22Rv1 (cell line): ENCODE measurements at regions not wholly inside any gene's neighbourhood (a gene's known extent, or its start where the extent isn't known, plus 50 kb on each side); places are given as distances from the start of the nearest gene placed in this dataset.

ENCODE experiments used
- ZFX ChIP-seq: fragments of 450-650 bp; IDR thresholded peaks from 2 replicates; pipeline ENCODE4 v1.6.1; 2017; ENCODE audit warnings: antibody characterized with exemption, borderline replicate concordance
- TF ChIP-seq, protein P1 (sequence below): fragments of 450-650 bp; IDR thresholded peaks from 2 replicates; pipeline ENCODE4 v1.5.1; 2017; ENCODE audit warnings: mild to moderate bottlenecking

DNA sequence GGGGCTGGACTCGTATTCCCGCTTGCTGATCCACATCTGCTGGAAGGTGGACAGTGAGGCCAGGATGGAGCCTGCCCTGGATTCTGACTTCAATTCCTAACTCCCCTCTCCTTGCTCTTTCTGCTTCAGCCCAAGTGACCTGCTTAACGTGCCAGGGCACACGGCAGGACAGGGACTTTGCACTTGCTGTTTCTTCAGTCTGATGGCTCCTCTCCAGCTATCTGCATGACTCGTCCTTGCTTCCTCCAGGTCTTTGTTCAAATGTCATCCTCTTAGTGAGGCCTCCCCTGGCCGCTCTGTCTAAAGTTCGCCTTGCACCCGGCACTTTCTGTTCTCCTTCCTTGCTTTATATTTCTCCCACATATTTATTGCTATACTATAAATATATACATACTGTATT, 357.6 kb downstream of the MTX2 start:
- TF ChIP-seq, protein P1, sequence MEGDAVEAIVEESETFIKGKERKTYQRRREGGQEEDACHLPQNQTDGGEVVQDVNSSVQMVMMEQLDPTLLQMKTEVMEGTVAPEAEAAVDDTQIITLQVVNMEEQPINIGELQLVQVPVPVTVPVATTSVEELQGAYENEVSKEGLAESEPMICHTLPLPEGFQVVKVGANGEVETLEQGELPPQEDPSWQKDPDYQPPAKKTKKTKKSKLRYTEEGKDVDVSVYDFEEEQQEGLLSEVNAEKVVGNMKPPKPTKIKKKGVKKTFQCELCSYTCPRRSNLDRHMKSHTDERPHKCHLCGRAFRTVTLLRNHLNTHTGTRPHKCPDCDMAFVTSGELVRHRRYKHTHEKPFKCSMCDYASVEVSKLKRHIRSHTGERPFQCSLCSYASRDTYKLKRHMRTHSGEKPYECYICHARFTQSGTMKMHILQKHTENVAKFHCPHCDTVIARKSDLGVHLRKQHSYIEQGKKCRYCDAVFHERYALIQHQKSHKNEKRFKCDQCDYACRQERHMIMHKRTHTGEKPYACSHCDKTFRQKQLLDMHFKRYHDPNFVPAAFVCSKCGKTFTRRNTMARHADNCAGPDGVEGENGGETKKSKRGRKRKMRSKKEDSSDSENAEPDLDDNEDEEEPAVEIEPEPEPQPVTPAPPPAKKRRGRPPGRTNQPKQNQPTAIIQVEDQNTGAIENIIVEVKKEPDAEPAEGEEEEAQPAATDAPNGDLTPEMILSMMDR = no peak
- no peak for TF ChIP-seq ZFX
